Cardiac muscle cell (in vitro differentiated cells and primary cell): ENCODE measurements at regions not wholly inside any gene's neighbourhood (a gene's known extent, or its start where the extent isn't known, plus 50 kb on each side); places are given as distances from the start of the nearest gene placed in this dataset.

Experiments
- DNase-seq, 2 donors: peaks; one replicate each; pipeline versions ENCODE4 v3.0.0 to v3.0.0-alpha.2; 2010 to 2017; ENCODE audit warnings: low read depth in 1 of 2, low spot score in 1 of 2
- H3K27ac ChIP-seq: fragments of 200-600 bp; sonication (generic); 2 replicates; pipeline ENCODE4 v1.5.1; 2016
- H3K27me3 ChIP-seq: fragments of 200-600 bp; sonication (generic); 2 replicates; pipeline ENCODE4 v1.6.0; 2016; ENCODE audit warnings: control low read depth
- H3K36me3 ChIP-seq: fragments of 200-600 bp; sonication (generic); 2 replicates; pipeline ENCODE4 v1.5.1; 2016; ENCODE audit warnings: control low read depth
- H3K4me1 ChIP-seq: fragments of 200-600 bp; sonication (generic); 2 replicates; pipeline ENCODE4 v1.8.1; 2017; ENCODE audit warnings: low read depth, mild to moderate bottlenecking, mixed run types
- H3K4me3 ChIP-seq: fragments of 200-600 bp; sonication (generic); 2 replicates; pipeline ENCODE4 v1.5.1; 2016; ENCODE audit warnings: mild to moderate bottlenecking
- H3K9me3 ChIP-seq: fragments of 200-600 bp; sonication (generic); 2 replicates; pipeline ENCODE4 v1.5.1; 2017; ENCODE audit warnings: low read depth, mild to moderate bottlenecking, control low read depth
- CTCF ChIP-seq: IDR thresholded peaks from 2 replicates; pipeline ENCODE4 v1.5.1; 2012; ENCODE audit warnings: low read depth, mild to moderate bottlenecking, low read length

GRCh38 chr4:161133586-161134276 is 1030.1 kb downstream of the FSTL5 start:
- H3K36me3 ChIP-seq = no peaks in the 10 kb centered on the region
- no peak overlapping the region for H3K27ac ChIP-seq
- no peak overlapping the region for H3K4me3 ChIP-seq
- DNase-seq = no peak
- TF ChIP-seq CTCF = no peak
- no peaks in the 10 kb centered on the region for H3K4me1 ChIP-seq
- no peaks in the 10 kb centered on the region for H3K9me3 ChIP-seq
- H3K27me3 ChIP-seq = no peaks in the 10 kb centered on the region

- Histone ChIP-seq H3K4me1 (no peaks in the 10 kb centered on the region), H3K9me3 (no peaks in the 10 kb centered on the region), H3K4me3 (no peak overlapping the region), H3K36me3 (no peaks in the 10 kb centered on the region), H3K27ac (no peak overlapping the region), H3K27me3 (no peaks in the 10 kb centered on the region)
- TF ChIP-seq CTCF = no peak
- DNase-seq = no peak
These were observed 1030.9 kb downstream of the FSTL5 start for GRCh38 chr4:161132715-161133425.

- H3K4me3 ChIP-seq = no peak overlapping the region
- no peaks in the 10 kb centered on the region for H3K27me3 ChIP-seq
- no peaks in the 10 kb centered on the region for H3K9me3 ChIP-seq
- H3K27ac ChIP-seq = no peak overlapping the region
- TF ChIP-seq CTCF = no peak
- DNase-seq = no peak
- no peaks in the 10 kb centered on the region for H3K4me1 ChIP-seq
- H3K36me3 ChIP-seq = no peaks in the 10 kb centered on the region
These were observed 1042.3 kb downstream of the FSTL5 start for GRCh38 chr4:161121451-161121850.

GRCh38 chr4:161101881-161102280 is 1061.9 kb downstream of the FSTL5 start:
- H3K36me3 ChIP-seq = no peaks in the 10 kb centered on the region
- H3K27me3 ChIP-seq = no peaks in the 10 kb centered on the region
- no peak for DNase-seq
- no peaks in the 10 kb centered on the region for H3K9me3 ChIP-seq
- no peak overlapping the region for H3K4me3 ChIP-seq
- peaks cover 5% of the 10 kb centered on the region for H3K4me1 ChIP-seq
- no peak for TF ChIP-seq CTCF
- no peak overlapping the region for H3K27ac ChIP-seq

- Histone ChIP-seq H3K4me1 (peaks cover 5% of the 10 kb centered on the region), H3K27ac (no peak overlapping the region), H3K36me3 (no peaks in the 10 kb centered on the region), H3K27me3 (no peaks in the 10 kb centered on the region), H3K4me3 (no peak overlapping the region), H3K9me3 (no peaks in the 10 kb centered on the region)
- no peak for TF ChIP-seq CTCF
- no peak for DNase-seq
These were observed 1066.0 kb downstream of the FSTL5 start for GRCh38 chr4:161097821-161098220.
